ENCODE measurements at regions not wholly inside any gene's neighbourhood (a gene's known extent, or its start where the extent isn't known, plus 50 kb on each side); places are given as distances from the start of the nearest gene placed in this dataset.

- Histone ChIP-seq H3K36me3 (ENCODE audit: control insufficient read depth in 4 of 4, insufficient read depth in 4 of 4, low read length in 4 of 4) (no peaks in the 10 kb centered on the region), H3K4me3 (no peak overlapping the region), H3K27me3 (ENCODE audit: control insufficient read depth in 3 of 3, insufficient read depth in 3 of 3, low read length in 2 of 3) (peaks cover 0 to 2% (median 0%) of the 10 kb centered on the region in 3 donors), H3K9ac (ENCODE audit: insufficient read depth in 1 of 2, low read length in 2 of 2) (no peak overlapping the region), H3K4me1 (ENCODE audit: control insufficient read depth in 5 of 5, insufficient read depth in 5 of 5, low read length in 5 of 5) (peaks cover 0 to 6% (median 0%) of the 10 kb centered on the region in 5 donors), H3K27ac (ENCODE audit: low read depth in 1 of 2, low read length in 1 of 2) (no peak overlapping the region), H3K9me3 (ENCODE audit: control insufficient read depth in 4 of 4, insufficient read depth in 3 of 4, low read length in 3 of 4) (peaks cover 0 to 3% (median 0%) of the 10 kb centered on the region in 4 donors)
- WGBS, 2 donors: 94 to 95% methylated on average over 3 of the region's 3 CpGs
- ATAC-seq (ENCODE audit: insufficient read depth, low FRiP score): no peak
- no peak for TF ChIP-seq CTCF (IDR thresholded peaks at IDR 0.05; ENCODE audit: control extremely low read depth, extremely low read depth)
- DNase-seq: no peak
These were observed 206.4 kb upstream of the RPL38 start for GRCh38 chr17:73997059-73997458.

- Histone ChIP-seq H3K27me3 (ENCODE audit: control insufficient read depth in 3 of 3, insufficient read depth in 3 of 3, low read length in 2 of 3) (peaks cover 0 to 2% (median 0%) of the 10 kb centered on the region in 3 donors), H3K36me3 (ENCODE audit: control insufficient read depth in 4 of 4, insufficient read depth in 4 of 4, low read length in 4 of 4) (no peaks in the 10 kb centered on the region), H3K4me1 (ENCODE audit: control insufficient read depth in 5 of 5, insufficient read depth in 5 of 5, low read length in 5 of 5) (peaks cover 0 to 6% (median 0%) of the 10 kb centered on the region in 5 donors), H3K4me3 (no peak overlapping the region), H3K27ac (ENCODE audit: low read depth in 1 of 2, low read length in 1 of 2) (no peak overlapping the region), H3K9me3 (ENCODE audit: control insufficient read depth in 4 of 4, insufficient read depth in 3 of 4, low read length in 3 of 4) (peaks cover 0 to 3% (median 0%) of the 10 kb centered on the region in 4 donors), H3K9ac (ENCODE audit: insufficient read depth in 1 of 2, low read length in 2 of 2) (no peak overlapping the region)
- ATAC-seq (ENCODE audit: insufficient read depth, low FRiP score) (no peak), DNase-seq (no peak)
- TF ChIP-seq CTCF (IDR thresholded peaks at IDR 0.05; ENCODE audit: control extremely low read depth, extremely low read depth): no peak
- 30 to 44% methylated on average over 4 of the region's 4 CpGs for WGBS, 2 donors
These were observed 205.2 kb upstream of the RPL38 start for GRCh38 chr17:73998249-73998648.

GRCh38 chr17:73998653-73999645 is 204.5 kb upstream of the RPL38 start:
- no peak for ATAC-seq (ENCODE audit: insufficient read depth, low FRiP score)
- WGBS, 2 donors: 37 to 43% methylated on average over 23 of the region's 23 CpGs
- H3K27ac ChIP-seq (ENCODE audit: low read depth in 1 of 2, low read length in 1 of 2): no peak overlapping the region
- no peaks in the 10 kb centered on the region for H3K36me3 ChIP-seq (ENCODE audit: control insufficient read depth in 4 of 4, insufficient read depth in 4 of 4, low read length in 4 of 4)
- TF ChIP-seq CTCF (IDR thresholded peaks at IDR 0.05; ENCODE audit: control extremely low read depth, extremely low read depth): peak; percentile 37
- H3K4me1 ChIP-seq (ENCODE audit: control insufficient read depth in 5 of 5, insufficient read depth in 5 of 5, low read length in 5 of 5): peaks cover 0 to 6% (median 0%) of the 10 kb centered on the region in 5 donors
- H3K27me3 ChIP-seq (ENCODE audit: control insufficient read depth in 3 of 3, insufficient read depth in 3 of 3, low read length in 2 of 3): peaks cover 0 to 4% (median 0%) of the 10 kb centered on the region in 3 donors
- peak; percentile 14 to 46 (median 36) for DNase-seq
- no peak overlapping the region for H3K4me3 ChIP-seq
- H3K9me3 ChIP-seq (ENCODE audit: control insufficient read depth in 4 of 4, insufficient read depth in 3 of 4, low read length in 3 of 4): peaks cover 0 to 3% (median 0%) of the 10 kb centered on the region in 4 donors
- no peak overlapping the region for H3K9ac ChIP-seq (ENCODE audit: insufficient read depth in 1 of 2, low read length in 2 of 2)

Measured in lung (tissue), 11 donors.